GM23338 (cell line): ENCODE measurements at regions not wholly inside any gene's neighbourhood (a gene's known extent, or its start where the extent isn't known, plus 50 kb on each side); places are given as distances from the start of the nearest gene placed in this dataset.

ENCODE experiments used
- ATAC-seq: fragments of 200-7000 bp; cut with Tn5 transposase; 3 replicates; pipeline ENCODE4 v1.9.1; 2020
- DNase-seq: peaks from one replicate; pipeline ENCODE4 v3.0.0-alpha.2; 2015; ENCODE audit warnings: low spot score
- H2AFZ ChIP-seq: fragments of 200-600 bp; sonication (generic); 2 replicates; pipeline ENCODE4 v1.8.0; 2016; ENCODE audit warnings: antibody characterized with exemption, mild to moderate bottlenecking, moderate library complexity
- H3F3A ChIP-seq: fragments of 200-600 bp; sonication (generic); replicated peaks from 2 replicates; pipeline ENCODE4 v1.8.0; 2017; ENCODE audit warnings: antibody characterized with exemption, mixed run types, low read depth
- H3K27ac ChIP-seq: fragments of 200-600 bp; sonication (generic); 2 replicates; pipeline ENCODE4 v1.6.1; 2016; ENCODE audit warnings: low read depth
- H3K27me3 ChIP-seq: fragments of 200-600 bp; sonication (generic); 2 replicates; pipeline ENCODE4 v1.8.0; 2016; ENCODE audit warnings: mild to moderate bottlenecking, mixed run types, moderate library complexity; ENCODE audit not compliant: insufficient read depth
- H3K36me3 ChIP-seq: fragments of 200-600 bp; sonication (generic); 2 replicates; pipeline ENCODE4 v1.8.0; 2016; ENCODE audit warnings: mild to moderate bottlenecking; ENCODE audit not compliant: insufficient read depth
- H3K4me1 ChIP-seq: fragments of 200-600 bp; sonication (generic); 2 replicates; pipeline ENCODE4 v1.8.0; 2016; ENCODE audit warnings: mild to moderate bottlenecking, moderate library complexity; ENCODE audit not compliant: insufficient read depth
- H3K4me2 ChIP-seq: fragments of 200-600 bp; sonication (generic); 2 replicates; pipeline ENCODE4 v1.7.1; 2017; ENCODE audit warnings: mixed run types
- H3K4me3 ChIP-seq: fragments of 200-600 bp; sonication (generic); 2 replicates; pipeline ENCODE4 v1.6.1; 2016; ENCODE audit warnings: mixed run types
- H3K79me2 ChIP-seq: fragments of 200-600 bp; sonication (generic); replicated peaks from 2 replicates; pipeline ENCODE4 v1.8.0; 2017; ENCODE audit warnings: mild to moderate bottlenecking; ENCODE audit not compliant: insufficient read depth
- H3K9me2 ChIP-seq: fragments of 200-600 bp; sonication (generic); 2 replicates; pipeline ENCODE4 v1.8.0; 2017; ENCODE audit not compliant: insufficient read depth
- H4K20me1 ChIP-seq: fragments of 200-600 bp; sonication (generic); replicated peaks from 2 replicates; pipeline ENCODE4 v1.8.0; 2017; ENCODE audit warnings: mild to moderate bottlenecking; ENCODE audit not compliant: insufficient read depth
- H3K27ac Mint-ChIP-seq: 2 replicates; pipeline ENCODE4 v1.8.0; 2020; ENCODE audit warnings: inconsistent platforms, mild to moderate bottlenecking, moderate library complexity, mixed read lengths
- H3K27me3 Mint-ChIP-seq: 3 replicates; pipeline ENCODE4 v1.8.0; 2022; ENCODE audit warnings: low read depth, mild to moderate bottlenecking, moderate library complexity, mixed read lengths, inconsistent platforms; ENCODE audit not compliant: insufficient read depth, poor library complexity
- H3K36me3 Mint-ChIP-seq: 3 replicates; pipeline ENCODE4 v1.8.0; 2021; ENCODE audit warnings: low read depth, mild to moderate bottlenecking, inconsistent platforms, moderate library complexity, mixed read lengths
- H3K4me1 Mint-ChIP-seq: 3 replicates; pipeline ENCODE4 v1.8.0; 2020; ENCODE audit warnings: mild to moderate bottlenecking, inconsistent platforms, mixed read lengths
- H3K4me3 Mint-ChIP-seq: 3 replicates; pipeline ENCODE4 v1.8.0; 2021; ENCODE audit warnings: moderate library complexity, mild to moderate bottlenecking, inconsistent platforms, mixed read lengths
- H3K9me3 Mint-ChIP-seq: 3 replicates; pipeline ENCODE4 v1.8.0; 2020; ENCODE audit warnings: moderate library complexity, mild to moderate bottlenecking, inconsistent platforms, mixed read lengths
- CREB1 ChIP-seq: fragments of 250-450 bp; sonication (Bioruptor Pico); IDR thresholded peaks from 2 replicates; pipeline ENCODE4 v1.5.0; 2020; ENCODE audit warnings: low read depth, mild to moderate bottlenecking, moderate library complexity
- CTCF ChIP-seq, 2 experiments: fragments of 200-600 bp in 1 of 2; sonication (generic) in 1 of 2; conservative IDR thresholded peaks; 2 replicates each; pipeline versions ENCODE4 v1.5.1 to v1.6.1; 2016 to 2017; ENCODE audit warnings: antibody characterized with exemption in 2 of 2, low read depth in 2 of 2, mild to moderate bottlenecking in 2 of 2, moderate library complexity in 1 of 2
- EZH2phosphoT487 ChIP-seq: fragments of 200-600 bp; sonication (generic); IDR thresholded peaks from one replicate; pipeline ENCODE4 v1.8.1; 2018; ENCODE audit warnings: antibody characterized with exemption; ENCODE audit not compliant: unreplicated experiment
- NANOG ChIP-seq: IDR thresholded peaks from 2 replicates; pipeline ENCODE4 v1.6.1; 2016; ENCODE audit warnings: antibody characterized with exemption, borderline replicate concordance
- REST ChIP-seq: IDR thresholded peaks from one replicate; pipeline ENCODE4 v1.6.1; 2018; ENCODE audit warnings: antibody characterized with exemption; ENCODE audit not compliant: unreplicated experiment
- STAT1 ChIP-seq: IDR thresholded peaks from one replicate; pipeline ENCODE4 v1.6.1; 2016; ENCODE audit warnings: antibody characterized with exemption; ENCODE audit not compliant: unreplicated experiment
- ZNF114 ChIP-seq: fragments of 250-450 bp; sonication (Bioruptor Pico); IDR thresholded peaks from 2 replicates; pipeline ENCODE4 v1.5.0; 2020; ENCODE audit warnings: mild to moderate bottlenecking, moderate library complexity
- ZNF331 ChIP-seq: fragments of 250-450 bp; sonication (Bioruptor Pico); IDR thresholded peaks from 2 replicates; pipeline ENCODE4 v1.5.0; 2020; ENCODE audit warnings: low read depth, mild to moderate bottlenecking, moderate library complexity
- ZNF462 ChIP-seq: fragments of 250-450 bp; sonication (Bioruptor Pico); IDR thresholded peaks from 2 replicates; pipeline ENCODE4 v1.5.0; 2020; ENCODE audit warnings: mild to moderate bottlenecking, moderate library complexity

- no peak for TF ChIP-seq REST
- TF ChIP-seq ZNF331 (CRISPR knock-in tag), result no peak
Measured at GRCh38 chr9:97753364-97753763, 56.2 kb upstream of the XPA start (continued).

- peaks cover 9% of the 10 kb centered on the region; the same call in 2 of the 3 replicates for H3K9me3 Mint-ChIP-seq
- Histone ChIP-seq H3K27ac (no peak overlapping the region), H3K4me2 (no peak overlapping the region), H2AFZ (no peak overlapping the region), H3K9me2 (no peaks in the 10 kb centered on the region), H3K4me1 (no peaks in the 10 kb centered on the region), H3K4me3 (no peak overlapping the region), H3K79me2 (no peaks in the 10 kb centered on the region), H3K36me3 (no peaks in the 10 kb centered on the region), H3F3A (no peaks in the 10 kb centered on the region), H4K20me1 (no peaks in the 10 kb centered on the region), H3K27me3 (no peaks in the 10 kb centered on the region)
- H3K4me1 Mint-ChIP-seq, result no peaks in the 10 kb centered on the region
- no peak overlapping the region for H3K4me3 Mint-ChIP-seq
- H3K27me3 Mint-ChIP-seq, result peaks cover 12% of the 10 kb centered on the region
- H3K36me3 Mint-ChIP-seq, result 0 out of 3 replicates have a peak, but pooled peaks cover 3% of the 10 kb centered on the region
- DNase-seq (no peak), ATAC-seq (no peak)
- no peak overlapping the region for H3K27ac Mint-ChIP-seq
- no peak for TF ChIP-seq CTCF (conservative IDR thresholded peaks at IDR 0.05; ENCODE audit: low read depth in 2 of 2)
- no peak for TF ChIP-seq EZH2phosphoT487
- no peak for TF ChIP-seq REST
- TF ChIP-seq CREB1 (CRISPR knock-in tag), result no peak
- no peak for TF ChIP-seq STAT1
- TF ChIP-seq ZNF114, result no peak
- TF ChIP-seq ZNF462, result no peak
- no peak for TF ChIP-seq NANOG
Measured at GRCh38 chr9:97753975-97754374, 56.8 kb upstream of the XPA start.
